K562 (cell line): ENCODE measurements at regions not wholly inside any gene's neighbourhood (a gene's known extent, or its start where the extent isn't known, plus 50 kb on each side); places are given as distances from the start of the nearest gene placed in this dataset.

Experiments
- ATAC-seq: fragments of 200-7000 bp; cut with Tn5 transposase; 3 replicates; pipeline ENCODE4 v1.9.1; 2020; ENCODE audit warnings: moderate library complexity
- BruUV-seq: library from RNA; stranded (reverse); fragments of 400-500 nt; replicated peaks from 2 replicates; lab custom pipeline; 2021; lab: Mats Ljungman, UMichigan
- CTCF ChIA-PET: fragments of 300-600 bp; formaldehyde crosslinking; extraction: SDS; loops from one replicate; lab custom pipeline; 2021; ENCODE audit warnings: low intra/inter-chr PET ratio; lab: Yijun Ruan, JAX
- POLR2A ChIA-PET: fragments of 300-600, 350-650 bp; sonication (Branson Sonifier 250); formaldehyde crosslinking; extraction: SDS; loops from one replicate; lab custom pipeline; 2021; ENCODE audit warnings: antibody characterized with exemption, inconsistent platforms; lab: Yijun Ruan, JAX
- DNase-seq, 4 experiments: peaks; one replicate each; pipeline versions ENCODE4 v3.0.0 to v3.0.0-alpha.2; 2011 to 2018; ENCODE audit warnings: low spot score in 3 of 4, mixed read lengths in 3 of 4; ENCODE audit errors: extremely low read depth in 1 of 4
- FAIRE-seq: peaks from 2 replicates; lab custom pipeline; 2011; peaks lifted over from hg19 to GRCh38; lab: Jason Lieb, UNC
- H2AFZ ChIP-seq: 2 replicates; pipeline ENCODE4 v1.6.0; 2011; ENCODE audit warnings: low read depth, low read length, control low read depth, inconsistent platforms
- H3K27ac ChIP-seq: fragments of 200-600 bp; 3 replicates; pipeline ENCODE4 v1.8.0; 2011; ENCODE audit warnings: low read depth, mild to moderate bottlenecking, control low read depth, inconsistent platforms, low read length, moderate library complexity, mixed read lengths; ENCODE audit errors: extremely low read depth
- H3K27me3 ChIP-seq, 2 experiments: fragments of 300-600 bp in 1 of 2; 2 replicates in 1 of 2; 3 replicates in 1 of 2; pipeline versions ENCODE4 v1.6.0 to v1.8.0; 2011; ENCODE audit warnings: inconsistent platforms in 2 of 2, low read length in 2 of 2, mild to moderate bottlenecking in 1 of 2, mixed read lengths in 1 of 2, moderate library complexity in 1 of 2; ENCODE audit not compliant: control insufficient read depth in 2 of 2, insufficient read depth in 2 of 2
- H3K36me3 ChIP-seq: fragments of 300-600 bp; 3 replicates; pipeline ENCODE4 v1.8.0; 2011; ENCODE audit warnings: mild to moderate bottlenecking, low read length, inconsistent platforms; ENCODE audit not compliant: control insufficient read depth, insufficient read depth
- H3K4me1 ChIP-seq, 2 experiments: fragments of 200-600 bp in 1 of 2; replicated peaks in 1 of 2; 2 replicates in 1 of 2; 3 replicates in 1 of 2; pipeline versions ENCODE4 v1.5.1 to v1.8.0; 2011; ENCODE audit warnings: inconsistent platforms in 2 of 2, low read length in 2 of 2, mild to moderate bottlenecking in 1 of 2, mixed read lengths in 1 of 2, moderate library complexity in 1 of 2; ENCODE audit not compliant: control insufficient read depth in 2 of 2, insufficient read depth in 2 of 2
- H3K4me2 ChIP-seq: 2 replicates; pipeline ENCODE4 v1.6.1; 2011; ENCODE audit warnings: low read length, control low read depth, inconsistent platforms, mixed read lengths; ENCODE audit not compliant: insufficient read depth
- H3K4me3 ChIP-seq: fragments of 200-600 bp; sonication (generic), shearing (Covaris generic); 2 replicates; pipeline ENCODE4 v1.5.1; 2016; ENCODE audit warnings: control low read depth, inconsistent platforms
- H3K79me2 ChIP-seq: fragments of 200-600 bp; 3 replicates; pipeline ENCODE4 v1.8.0; 2011; ENCODE audit warnings: low read length, inconsistent platforms; ENCODE audit not compliant: control insufficient read depth, insufficient read depth
- H3K9ac ChIP-seq, 2 experiments: 2 replicates each; pipeline versions ENCODE4 v1.6.0 to v1.6.1; 2011; ENCODE audit warnings: low read depth in 2 of 2, low read length in 2 of 2, control low read depth in 1 of 2, inconsistent platforms in 1 of 2, mild to moderate bottlenecking in 1 of 2, mixed read lengths in 1 of 2; ENCODE audit not compliant: insufficient read depth in 1 of 2
- H3K9me1 ChIP-seq: one replicate; pipeline ENCODE4 v1.6.0; 2011; ENCODE audit warnings: inconsistent platforms, mild to moderate bottlenecking, low read length, moderate library complexity; ENCODE audit not compliant: control insufficient read depth, insufficient read depth
- H3K9me3 ChIP-seq: replicated peaks from 2 replicates; pipeline ENCODE4 v1.5.1; 2011; ENCODE audit warnings: low read depth, low read length, inconsistent platforms; ENCODE audit not compliant: control insufficient read depth, insufficient read depth
- H4K20me1 ChIP-seq: replicated peaks from 2 replicates; pipeline ENCODE4 v1.6.1; 2011; ENCODE audit warnings: low read length, inconsistent platforms, mixed read lengths; ENCODE audit not compliant: control insufficient read depth, insufficient read depth
- CHD4 ChIP-seq: fragments of 200-600 bp; sonication (generic); IDR thresholded peaks from 3 replicates; pipeline ENCODE4 v1.6.1; 2012; ENCODE audit warnings: low read depth, mild to moderate bottlenecking, mixed read lengths, low read length, inconsistent platforms; ENCODE audit not compliant: insufficient read depth, insufficient replicate concordance, poor library complexity, severe bottlenecking
- KDM1A ChIP-seq, 2 experiments: fragments of 450-650 bp; IDR thresholded peaks; 2 replicates each; pipeline ENCODE4 v1.6.1; 2016; ENCODE audit warnings: mild to moderate bottlenecking in 2 of 2
- MCM3 ChIP-seq: fragments of 450-650 bp; IDR thresholded peaks from 2 replicates; pipeline ENCODE4 v1.6.1; 2016
- NFIX ChIP-seq: fragments of 250-450 bp; sonication (Bioruptor Pico); IDR thresholded peaks from 2 replicates; pipeline ENCODE4 v1.4.0; 2020; ENCODE audit warnings: low read depth, mild to moderate bottlenecking, moderate library complexity
- PRDM10 ChIP-seq: fragments of 450-650 bp; IDR thresholded peaks from 2 replicates; pipeline ENCODE4 v1.6.1; 2018; ENCODE audit not compliant: partially characterized antibody
- ZNF263 ChIP-seq: sonication (generic); formaldehyde crosslinking; IDR thresholded peaks from 2 replicates; pipeline ENCODE4 v1.8.0; 2022; ENCODE audit warnings: mild to moderate bottlenecking, missing genetic modification reagents, borderline replicate concordance
- WGBS: fragments of 100-300 bp; shearing (Covaris generic); methylation state at CpG from one replicate; pipeline ENCODE4 v1.1.6; 2016; ENCODE audit warnings: low coverage, mixed read lengths; ENCODE audit not compliant: insufficient coverage; ENCODE audit errors: missing lambda C conversion rate; 5-methylcytosine and 5-hydroxymethylcytosine counted together
- in situ Hi-C: fragments of 300-500 bp; cut with MboI; formaldehyde crosslinking; loops from 4 replicates; pipeline ENCODE4 v1.15.0; 2018; ENCODE audit warnings: inconsistent platforms, mixed read lengths
- intact Hi-C: fragments of 100-400 bp; cut with micrococcal nuclease; formaldehyde crosslinking; loops from 2 replicates; pipeline ENCODE4 v1.14.2; 2022

- no peak for TF ChIP-seq ZNF263 (CRISPR knock-in tag)
- no peak for TF ChIP-seq MCM3
- TF ChIP-seq KDM1A (IDR thresholded peaks at IDR 0.05): no peak
- no peak for TF ChIP-seq NFIX (CRISPR knock-in tag)
- no peak for TF ChIP-seq CHD4
Observed at GRCh38 chr2:234816491-234816890, 135.3 kb upstream of the SH3BP4 start (continued).

DNA sequence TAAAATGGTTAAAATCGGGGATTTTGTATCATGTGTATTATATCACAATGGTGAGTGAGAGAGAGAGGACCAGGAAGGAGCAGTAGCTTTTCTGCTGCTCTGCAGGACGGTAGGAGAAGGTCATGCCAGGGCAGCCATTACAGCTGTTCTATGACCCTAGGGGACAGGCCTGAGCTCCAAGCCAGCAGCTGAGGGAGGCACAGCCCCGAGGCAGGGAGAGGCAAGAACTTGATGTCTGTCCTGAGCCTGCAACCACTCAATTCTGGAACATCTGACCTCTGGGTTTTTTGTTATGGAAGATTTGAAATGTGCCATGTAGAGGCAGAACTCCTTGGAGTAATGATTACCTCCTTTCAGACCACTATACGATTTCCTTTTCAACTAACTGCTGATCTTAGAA is 135.8 kb upstream of the SH3BP4 start:
- Histone ChIP-seq H3K36me3 (no peaks in the 10 kb centered on the region), H3K4me2 (no peak overlapping the region), H3K9ac (no peak overlapping the region), H4K20me1 (no peaks in the 10 kb centered on the region), H2AFZ (no peak overlapping the region), H3K4me1 (no peaks in the 10 kb centered on the region), H3K27me3 (peaks cover 0 to 8% of the 10 kb centered on the region in 2 experiments; a peak in 1 of 5 replicates), H3K27ac (no peak overlapping the region), H3K4me3 (no peak overlapping the region), H3K9me1 (no peaks in the 10 kb centered on the region), H3K9me3 (no peaks in the 10 kb centered on the region), H3K79me2 (no peaks in the 10 kb centered on the region)
- intact Hi-C loops: no loop called here
- ChIA-PET CTCF (no interaction called here), POLR2A (no interaction called here)
- no peak for FAIRE-seq
- no TSS peak for BruUV-seq
- no peak for TF ChIP-seq PRDM10
- DNase-seq: no peak
- in situ Hi-C loops: no loop called here
- WGBS: 0% methylated on average over 3 of the region's 4 CpGs
- ATAC-seq: no peak
